ENCODE measurements at regions not wholly inside any gene's neighbourhood (a gene's known extent, or its start where the extent isn't known, plus 50 kb on each side); places are given as distances from the start of the nearest gene placed in this dataset.

DNA sequence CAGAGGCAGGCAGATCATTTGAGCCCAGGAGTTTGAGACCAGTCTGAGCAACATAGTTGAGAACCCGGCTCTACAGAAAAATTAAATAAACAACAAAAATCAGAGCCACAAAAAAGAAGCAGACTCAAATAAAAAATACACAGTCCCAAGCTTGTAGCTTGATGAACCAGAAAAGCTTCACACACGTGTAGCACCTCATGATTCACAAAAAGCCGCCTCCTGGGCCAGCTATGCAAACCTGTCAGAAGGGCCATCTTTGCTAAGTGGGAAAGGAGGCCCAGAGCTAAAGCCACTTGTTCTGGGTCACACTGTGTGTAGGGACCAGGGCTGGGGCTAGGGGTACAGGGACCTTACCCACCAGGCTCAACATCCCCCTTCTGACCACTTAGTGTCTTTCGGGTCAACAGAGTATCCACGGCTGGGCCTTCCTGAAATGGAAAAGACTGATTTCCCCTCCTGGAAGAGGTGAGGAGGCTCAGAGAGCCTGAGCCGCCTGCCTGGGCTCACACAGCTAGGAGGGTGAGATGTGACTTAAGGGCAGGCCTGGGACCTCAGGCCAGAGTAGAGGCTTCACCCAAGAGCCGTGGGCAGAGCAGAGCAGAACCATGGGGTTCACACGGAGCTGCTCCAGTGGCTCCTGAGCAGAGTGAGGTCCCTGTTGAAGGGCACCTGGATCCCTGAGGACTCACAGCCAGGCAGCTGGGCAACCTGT lies 269.6 kb downstream of the PARN start:
- DNase-seq = no peak

GRCh38 chr16:14358697-14359305 lies 271.3 kb downstream of the PARN start:
- no peak for DNase-seq

GRCh38 chr16:14357328-14357727 lies 272.7 kb downstream of the PARN start:
- no peak for DNase-seq

DNA sequence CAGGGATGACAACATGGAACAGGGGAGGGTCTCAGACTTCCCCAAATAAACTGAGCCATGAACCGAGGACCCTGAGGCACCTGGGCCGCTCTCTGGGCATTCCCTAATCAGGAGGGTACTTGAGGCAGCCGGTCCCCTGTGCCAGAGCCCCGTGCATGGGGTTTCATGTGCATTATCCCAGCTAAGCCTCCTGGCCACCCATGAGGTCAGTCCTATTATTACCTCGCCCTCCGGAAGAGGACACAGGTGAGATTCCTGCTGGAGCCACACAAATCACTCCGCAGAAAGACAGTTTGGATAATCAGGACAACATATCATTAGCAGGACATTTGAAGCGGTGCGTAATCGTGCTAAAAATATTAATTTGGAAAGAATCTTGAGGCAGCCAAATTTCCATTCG lies 274.0 kb downstream of the PARN start:
- DNase-seq = no peak

GRCh38 chr16:14354561-14355351 lies 275.3 kb downstream of the PARN start:
- no peak for DNase-seq

GRCh38 chr16:14353340-14353739 lies 276.7 kb downstream of the PARN start:
- no peak for DNase-seq

- no peak for DNase-seq
These were observed 278.4 kb downstream of the PARN start for GRCh38 chr16:14351647-14352046.

DNA sequence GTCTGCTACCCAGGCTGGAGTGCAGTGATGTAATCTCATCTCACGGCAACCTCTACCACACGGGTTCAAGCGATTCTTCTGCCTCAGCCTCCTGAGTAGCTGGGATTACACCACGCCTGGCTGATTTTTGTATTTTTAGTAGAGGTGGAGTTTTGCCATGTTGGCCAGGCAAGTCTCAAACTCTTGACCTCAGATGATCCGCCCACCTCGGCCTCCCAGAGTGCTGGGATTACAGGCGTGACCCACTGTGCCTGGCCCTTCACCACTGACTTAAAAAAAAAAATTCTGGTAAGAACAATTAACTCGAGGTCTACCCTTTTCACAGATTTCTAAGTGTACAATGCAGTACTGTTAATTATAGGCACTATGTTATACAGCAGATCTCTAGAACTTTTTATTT lies 279.4 kb downstream of the PARN start:
- no peak for DNase-seq

GRCh38 chr16:14350081-14350480 lies 279.0 kb downstream of the MRTFB start:
- no peak for DNase-seq

DNA sequence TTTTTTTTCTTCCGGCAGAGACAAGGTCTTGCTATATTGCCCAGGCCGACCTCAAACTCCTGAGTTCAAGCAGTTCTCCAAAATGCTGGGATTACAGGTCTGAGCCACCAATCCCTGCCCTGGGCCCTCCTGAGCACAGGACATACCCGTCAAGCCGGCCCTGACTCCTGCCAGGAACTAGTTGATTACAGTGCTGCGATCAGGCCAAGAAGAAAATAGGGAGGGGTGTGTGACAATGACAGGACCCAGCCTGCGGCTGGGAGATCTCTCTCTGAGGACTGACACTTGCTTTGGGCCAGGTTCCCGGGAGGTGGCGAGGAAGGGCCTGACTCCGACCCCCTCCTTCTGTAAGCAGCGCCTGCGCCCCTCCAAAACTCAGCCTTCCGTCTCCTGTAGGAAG lies 276.6 kb downstream of the MRTFB start:
- no peak for DNase-seq

DNA sequence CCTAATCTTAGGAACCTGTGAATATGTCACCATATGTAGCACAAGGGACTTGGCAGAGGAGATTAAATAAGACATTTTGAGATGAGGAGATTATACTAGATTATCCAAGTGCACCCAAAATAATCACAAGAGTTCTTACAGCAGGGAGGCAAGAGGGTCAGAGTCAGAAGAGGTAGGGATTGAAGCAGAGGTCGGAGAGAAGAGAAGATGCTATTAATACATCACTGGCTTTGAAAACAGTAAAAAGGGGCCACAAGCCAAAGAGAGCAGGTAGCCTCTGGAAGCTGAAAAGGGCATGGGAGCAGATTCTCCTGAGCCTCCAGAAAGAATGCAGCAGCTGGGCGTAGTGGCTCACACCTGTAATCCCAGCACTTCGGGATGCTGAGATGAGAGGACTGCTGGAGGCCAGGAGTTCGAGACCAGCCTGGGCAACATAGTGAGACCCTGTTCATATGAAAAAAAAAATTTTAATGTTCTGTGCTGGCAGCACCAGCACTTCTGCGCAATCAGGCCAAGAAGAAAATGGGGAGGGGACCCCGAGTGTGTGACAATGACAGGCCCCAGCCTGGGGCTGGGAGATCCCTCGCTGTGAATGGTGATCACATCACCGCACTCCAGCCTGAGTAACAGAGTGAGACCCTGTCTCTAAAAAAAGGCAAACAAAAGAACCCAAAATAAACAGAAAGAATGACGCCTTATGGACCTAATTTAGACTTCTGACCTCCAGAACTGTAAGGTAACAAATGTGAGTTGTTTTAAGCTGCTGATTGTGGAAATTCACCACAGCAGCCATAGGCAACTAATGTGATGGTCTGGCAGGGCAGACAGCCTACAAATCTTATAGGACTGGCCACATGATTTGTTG lies 275.4 kb downstream of the MRTFB start:
- DNase-seq = no peak

- no peak for DNase-seq
These were observed 274.5 kb downstream of the MRTFB start for GRCh38 chr16:14345512-14346115.

DNA sequence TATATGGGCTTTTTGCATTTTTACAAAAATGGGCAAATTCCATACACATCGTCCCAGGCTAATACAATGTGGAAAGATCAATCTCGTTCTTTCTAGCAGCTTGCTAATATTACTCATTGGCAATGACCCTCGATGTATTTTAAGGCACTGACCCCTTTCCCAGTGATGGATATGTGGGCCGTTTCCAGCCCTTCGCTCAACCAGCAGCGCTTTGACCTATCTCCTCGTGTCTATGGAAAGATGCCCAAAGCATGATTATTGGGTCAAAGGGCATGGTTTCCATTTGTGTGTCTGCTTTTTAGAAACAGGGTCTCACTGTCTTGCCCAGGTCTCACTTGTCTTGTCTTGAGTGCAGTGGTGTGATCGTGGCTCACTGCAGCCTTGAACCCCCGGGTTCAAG lies 273.8 kb downstream of the MRTFB start:
- DNase-seq = no peak

- DNase-seq = no peak
These were observed 273.2 kb downstream of the MRTFB start for GRCh38 chr16:14344292-14344691.

DNA sequence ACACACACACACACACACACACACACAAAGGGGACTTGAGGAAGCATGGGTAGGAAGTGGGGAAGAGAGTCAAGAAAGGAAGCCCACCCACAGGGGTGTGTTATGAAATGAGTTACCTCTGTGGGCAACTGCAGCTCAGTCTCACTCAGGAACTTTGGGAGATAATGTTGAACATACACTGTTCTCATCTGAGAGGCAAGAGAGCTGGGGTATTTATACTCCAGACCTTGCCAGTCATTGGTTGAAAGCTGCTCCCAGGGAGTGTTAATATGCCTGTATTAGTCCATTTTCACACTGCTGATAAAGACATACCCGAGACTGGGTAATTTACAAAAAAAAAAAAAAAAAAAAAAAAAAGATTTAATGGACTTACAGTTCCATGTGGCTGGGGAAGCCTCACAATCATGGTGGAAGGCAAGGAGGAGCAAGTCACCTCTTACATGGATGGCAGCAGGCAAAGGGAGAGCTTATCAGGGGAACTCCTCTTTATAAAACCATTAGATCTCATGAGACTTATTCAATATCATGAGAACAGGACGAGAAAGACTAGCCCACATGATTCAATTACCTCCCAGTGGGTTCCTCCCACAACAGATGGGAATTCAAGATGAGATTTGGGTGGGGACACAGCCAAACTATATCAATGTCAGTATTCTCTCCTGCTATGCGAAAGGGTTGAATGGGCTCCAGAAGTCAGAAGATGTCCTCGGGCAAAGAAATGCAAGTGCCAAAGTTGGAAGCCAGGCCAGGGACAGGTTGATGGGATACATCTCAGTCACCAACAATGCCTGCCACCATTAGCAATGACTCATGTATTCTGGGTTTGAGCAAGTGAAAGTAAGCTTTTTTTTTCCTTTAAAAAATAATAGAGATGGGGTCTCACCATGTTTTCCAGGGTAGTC lies 270.5 kb downstream of the MRTFB start:
- DNase-seq = no peak

DNA sequence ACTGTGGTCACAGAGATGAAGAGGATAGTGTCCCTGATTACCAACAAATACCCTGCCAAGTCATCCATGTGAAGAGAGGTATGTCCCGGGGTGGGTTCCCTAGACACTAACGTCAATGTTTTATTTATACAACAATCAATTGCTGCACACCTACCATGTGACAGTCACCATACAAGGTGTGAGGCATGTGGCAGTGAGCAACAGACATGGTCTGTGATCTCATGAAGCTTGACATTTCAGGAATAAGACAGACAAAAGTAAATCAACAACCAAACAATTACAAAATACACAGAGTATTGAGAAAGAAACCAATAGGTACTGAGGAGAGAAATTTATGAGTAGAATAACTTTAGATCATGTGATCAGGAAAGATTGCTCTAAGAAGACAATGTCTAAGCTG lies 268.6 kb downstream of the MRTFB start:
- no peak for DNase-seq

DNA sequence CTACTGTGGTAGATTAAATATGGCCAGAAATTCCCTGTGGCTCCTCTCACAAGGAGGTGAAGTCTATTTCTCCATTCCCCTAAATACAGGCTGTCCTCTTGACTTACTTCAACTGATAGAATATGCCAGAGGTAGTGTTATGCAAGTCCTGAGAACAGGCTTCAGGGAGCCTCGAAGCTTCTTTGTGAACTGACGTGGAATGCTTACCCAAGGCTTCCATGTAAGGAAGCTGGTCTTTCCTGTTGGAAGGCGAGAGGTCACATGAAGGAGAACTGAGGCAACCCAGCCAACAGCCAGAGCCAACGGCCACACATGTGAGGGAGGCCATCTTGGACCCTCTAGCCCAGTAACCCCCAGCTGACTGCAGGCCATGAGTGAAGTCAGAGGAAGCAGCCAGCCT lies 267.9 kb downstream of the MRTFB start:
- no peak for DNase-seq

- DNase-seq = no peak
These were observed 267.1 kb downstream of the MRTFB start for GRCh38 chr16:14338236-14338635.

DNA sequence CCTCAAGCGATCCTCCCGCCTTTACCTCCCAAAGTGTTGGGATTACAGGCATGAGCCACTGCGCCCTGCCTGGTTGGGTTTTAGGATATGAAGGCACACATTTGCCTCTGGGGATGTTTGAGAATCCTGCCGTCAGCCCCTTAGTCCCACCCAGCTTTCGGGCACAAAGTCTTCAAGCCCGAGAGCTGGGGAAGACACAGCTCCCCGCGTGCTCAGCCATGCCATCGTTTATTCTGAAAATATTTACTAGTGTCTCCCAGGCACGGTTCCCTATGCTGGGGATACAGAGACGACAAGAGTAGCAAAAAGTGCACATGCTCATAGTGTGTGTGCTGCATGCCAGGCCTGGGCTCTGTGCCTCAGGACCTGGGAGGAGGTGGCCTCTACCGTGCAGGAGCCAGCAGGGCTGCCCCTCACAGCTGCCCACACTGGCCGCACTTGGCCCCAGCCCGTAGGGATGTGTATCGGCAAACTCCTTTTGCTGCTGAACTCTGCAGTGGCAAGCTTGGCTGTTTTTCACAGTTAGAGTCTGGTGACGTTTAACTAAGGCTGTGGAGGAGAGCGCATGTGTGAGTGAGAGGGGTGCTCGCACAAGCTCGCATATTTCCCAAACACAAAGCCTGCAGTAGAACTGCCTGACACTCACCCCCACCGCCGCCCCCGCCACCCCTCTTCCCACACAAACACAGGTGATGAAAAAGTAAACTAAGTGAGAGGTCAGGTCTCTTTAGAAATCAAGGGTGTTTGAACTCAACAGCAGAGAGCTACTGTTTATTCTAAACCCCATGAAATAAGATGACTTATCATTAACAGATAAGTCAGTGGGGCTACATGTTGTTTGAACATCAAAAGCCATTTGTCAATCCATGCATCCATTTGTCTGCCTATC lies 266.4 kb downstream of the MRTFB start:
- DNase-seq = no peak

DNA sequence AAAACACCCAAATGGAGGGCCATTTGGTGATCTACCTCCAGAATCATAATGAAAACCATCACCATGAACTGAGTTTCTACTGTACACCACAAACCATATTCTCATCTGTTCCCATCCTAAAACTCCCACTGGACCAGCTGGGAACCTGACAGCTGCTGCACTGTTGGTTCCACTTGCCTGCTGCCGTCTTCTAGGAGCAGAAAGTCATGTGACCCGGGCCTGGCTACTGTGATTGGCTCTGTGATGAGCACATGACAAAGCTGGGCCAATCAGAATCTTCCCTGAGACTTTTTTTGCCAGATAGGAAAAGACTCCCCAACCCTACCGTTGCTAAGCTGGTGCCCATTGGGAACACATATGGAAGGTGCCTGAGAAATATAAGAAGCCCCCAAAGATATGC lies 264.2 kb downstream of the MRTFB start:
- no peak for DNase-seq

Measured in NCI-H524 treated with DMSO at 0.1 percent for 48 hours (cell line).